Activated CD4-positive, CD25-positive, alpha-beta regulatory T cell (primary cell): ENCODE measurements at regions not wholly inside any gene's neighbourhood (a gene's known extent, or its start where the extent isn't known, plus 50 kb on each side); places are given as distances from the start of the nearest gene placed in this dataset.
"Not testable (repeated sequence)": the region's sequence is repeated elsewhere in the genome, so short reads cannot be mapped to it uniquely, and the experiment has no call there.

ENCODE experiments used
- DNase-seq, 4 experiments: peaks; one replicate each; lab custom pipeline; 2025; lab: John Stamatoyannopoulos, UW

- DNase-seq = no peak
Observed at GRCh38 chr6:26175033-26175427, 87.8 kb downstream of the HFE start.

GRCh38 chr6:26175428-26176181 is 88.4 kb downstream of the HFE start:
- DNase-seq = peak in 2 of 4 experiments; percentile 13 to 16

GRCh38 chr6:26179675-26180074 is 92.4 kb downstream of the HFE start:
- DNase-seq = no peak

- DNase-seq = no peak
Observed at GRCh38 chr6:26180346-26180745, 93.1 kb downstream of the HFE start.

GRCh38 chr6:26183237-26183580 is 96.0 kb downstream of the HFE start:
- DNase-seq = no peak

- DNase-seq = peak in 1 of 4 experiments; percentile 12
Observed at GRCh38 chr6:26183581-26184366, 96.5 kb downstream of the HFE start.

GRCh38 chr6:26184367-26184891 is 97.2 kb downstream of the HFE start:
- no peak for DNase-seq

GRCh38 chr6:26185004-26185403 is 97.8 kb downstream of the HFE start:
- no peak for DNase-seq

GRCh38 chr6:26185802-26186201 is 98.6 kb downstream of the HFE start:
- no peak for DNase-seq

- DNase-seq = no peak
Observed at GRCh38 chr6:26186652-26187051, 99.4 kb downstream of the HFE start.

- DNase-seq = no peak
Observed at GRCh38 chr6:26187292-26187691, 100.1 kb downstream of the HFE start.

GRCh38 chr6:26187981-26188635 is 100.9 kb downstream of the HFE start:
- no peak for DNase-seq

- not testable (repeated sequence) for DNase-seq
Observed at GRCh38 chr6:26191512-26191911, 104.3 kb downstream of the HFE start.

- DNase-seq = no peak
Observed at GRCh38 chr6:26193467-26194328, 106.5 kb downstream of the HFE start.

GRCh38 chr6:26194329-26194701 is 107.1 kb downstream of the HFE start:
- DNase-seq = no peak

GRCh38 chr6:26194816-26195375 is 107.7 kb downstream of the HFE start:
- no peak for DNase-seq

- peak; percentile 8 to 70 (median 64) for DNase-seq
Observed at GRCh38 chr6:26195376-26195923, 108.2 kb downstream of the HFE start.

- DNase-seq = no peak
Observed at GRCh38 chr6:26195924-26196845, 109.0 kb downstream of the HFE start.

GRCh38 chr6:26196846-26197635 is 109.8 kb downstream of the HFE start:
- DNase-seq = peak in 3 of 4 experiments; percentile 42 to 64 (median 64)
